Bronchial epithelial cell (primary cell): ENCODE measurements at regions not wholly inside any gene's neighbourhood (a gene's known extent, or its start where the extent isn't known, plus 50 kb on each side); places are given as distances from the start of the nearest gene placed in this dataset.

ENCODE experiments used
- DNase-seq: peaks from one replicate; pipeline ENCODE4 v3.0.0-alpha.2; 2010; ENCODE audit warnings: low read depth
- FAIRE-seq: peaks from 2 replicates; lab custom pipeline; 2011; peaks lifted over from hg19 to GRCh38; lab: Jason Lieb, UNC
- H3K27me3 ChIP-seq: 2 replicates; pipeline ENCODE4 v1.5.1; 2011; ENCODE audit warnings: low read length; ENCODE audit not compliant: control insufficient read depth, insufficient read depth
- H3K36me3 ChIP-seq: 2 replicates; pipeline ENCODE4 v1.5.1; 2011; ENCODE audit warnings: low read length; ENCODE audit not compliant: control insufficient read depth, insufficient read depth
- H3K4me3 ChIP-seq: 2 replicates; pipeline ENCODE4 v1.5.1; 2011; ENCODE audit warnings: mild to moderate bottlenecking, low read depth, low read length, control low read depth
- CTCF ChIP-seq: IDR thresholded peaks from 2 replicates; pipeline ENCODE4 v1.5.1; 2011; ENCODE audit warnings: mild to moderate bottlenecking, moderate library complexity, low read length, control low read depth, inconsistent platforms; ENCODE audit not compliant: insufficient read depth, severe bottlenecking

- Histone ChIP-seq H3K4me3 (no peak overlapping the region), H3K36me3 (no peaks in the 10 kb centered on the region), H3K27me3 (no peaks in the 10 kb centered on the region)
- FAIRE-seq (no peak), DNase-seq (no peak)
- no peak for TF ChIP-seq CTCF
Measured at GRCh38 chr2:80822999-80823398, 518.4 kb upstream of the LRRTM1 start.

GRCh38 chr2:80815259-80815658 is 510.7 kb upstream of the LRRTM1 start:
- Histone ChIP-seq H3K36me3 (no peaks in the 10 kb centered on the region), H3K4me3 (no peak overlapping the region), H3K27me3 (no peaks in the 10 kb centered on the region)
- no peak for TF ChIP-seq CTCF
- DNase-seq (no peak), FAIRE-seq (no peak)

GRCh38 chr2:80786584-80786983 is 482.0 kb upstream of the LRRTM1 start:
- TF ChIP-seq CTCF, result no peak
- Histone ChIP-seq H3K4me3 (no peak overlapping the region), H3K36me3 (no peaks in the 10 kb centered on the region), H3K27me3 (no peaks in the 10 kb centered on the region)
- no peak for DNase-seq
- no peak for FAIRE-seq

- H3K27me3 ChIP-seq, result no peaks in the 10 kb centered on the region
- H3K4me3 ChIP-seq, result no peak overlapping the region
- H3K36me3 ChIP-seq, result no peaks in the 10 kb centered on the region
- TF ChIP-seq CTCF, result no peak
- FAIRE-seq, result no peak
- no peak for DNase-seq
Measured at GRCh38 chr2:80778704-80779103, 474.2 kb upstream of the LRRTM1 start.

- no peaks in the 10 kb centered on the region for H3K36me3 ChIP-seq
- no peak for DNase-seq
- FAIRE-seq, result no peak
- H3K27me3 ChIP-seq, result no peaks in the 10 kb centered on the region
- no peak for TF ChIP-seq CTCF
- no peak overlapping the region for H3K4me3 ChIP-seq
Measured at GRCh38 chr2:80748592-80748991, 444.0 kb upstream of the LRRTM1 start.

GRCh38 chr2:80737047-80737446 is 432.5 kb upstream of the LRRTM1 start:
- TF ChIP-seq CTCF, result no peak
- FAIRE-seq (no peak), DNase-seq (no peak)
- Histone ChIP-seq H3K4me3 (no peak overlapping the region), H3K27me3 (no peaks in the 10 kb centered on the region), H3K36me3 (no peaks in the 10 kb centered on the region)
